PC-3 (cell line): ENCODE measurements at regions not wholly inside any gene's neighbourhood (a gene's known extent, or its start where the extent isn't known, plus 50 kb on each side); places are given as distances from the start of the nearest gene placed in this dataset.

ENCODE experiments used
- ATAC-seq: fragments of 200-7000 bp; cut with Tn5 transposase; 2 replicates; pipeline ENCODE4 v1.9.1; 2020; ENCODE audit warnings: mild to moderate bottlenecking, moderate library complexity
- BruUV-seq: library from RNA; stranded (reverse); fragments of 400-500 nt; replicated peaks from 2 replicates; lab custom pipeline; 2021; lab: Mats Ljungman, UMichigan
- CTCF ChIA-PET: fragments of 300-600 bp; sonication (Branson Sonifier 250); formaldehyde crosslinking; loops from one replicate; lab custom pipeline; 2022; ENCODE audit warnings: antibody characterized with exemption; lab: Charles Lee
- POLR2A ChIA-PET: fragments of 300-600 bp; sonication (Branson Sonifier 250); formaldehyde crosslinking; loops from one replicate; lab custom pipeline; 2022; ENCODE audit warnings: antibody characterized with exemption; ENCODE audit not compliant: unreplicated experiment; lab: Charles Lee
- DNase-seq: peaks from one replicate; pipeline ENCODE4 v3.0.0-alpha.2; 2015
- H2AFZ ChIP-seq: fragments of 300-600 bp; sonication (generic); 2 replicates; pipeline ENCODE4 v1.6.0; 2016; ENCODE audit warnings: antibody characterized with exemption, low read length
- H3F3A ChIP-seq: fragments of 300-600 bp; sonication (generic); one replicate; pipeline ENCODE4 v1.6.0; 2017; ENCODE audit warnings: antibody characterized with exemption, low read length, control low read depth, mild to moderate bottlenecking; ENCODE audit not compliant: unreplicated experiment
- H3K27ac ChIP-seq: fragments of 300-600 bp; sonication (generic); 2 replicates; pipeline ENCODE4 v1.5.1; 2016; ENCODE audit warnings: mild to moderate bottlenecking, low read length
- H3K27me3 ChIP-seq: fragments of 300-600 bp; sonication (generic); 2 replicates; pipeline ENCODE4 v1.6.1; 2016; ENCODE audit warnings: low read length, mixed read lengths
- H3K36me3 ChIP-seq: fragments of 300-600 bp; sonication (generic); 2 replicates; pipeline ENCODE4 v1.6.1; 2016; ENCODE audit warnings: low read depth, mixed run types, low read length, mixed read lengths
- H3K4me1 ChIP-seq: fragments of 300-600 bp; sonication (generic); 2 replicates; pipeline ENCODE4 v1.5.1; 2016; ENCODE audit warnings: low read length; ENCODE audit not compliant: insufficient read depth
- H3K4me2 ChIP-seq: fragments of 300-600 bp; sonication (generic); 2 replicates; pipeline ENCODE4 v1.6.0; 2016; ENCODE audit warnings: low read length
- H3K4me3 ChIP-seq: fragments of 300-600 bp; sonication (generic); 2 replicates; pipeline ENCODE4 v1.5.1; 2016; ENCODE audit warnings: mild to moderate bottlenecking, low read length, mixed read lengths
- H3K79me2 ChIP-seq: fragments of 300-600 bp; sonication (generic); 2 replicates; pipeline ENCODE4 v1.6.1; 2017; ENCODE audit warnings: low read length, mixed read lengths
- H3K9ac ChIP-seq: fragments of 300-600 bp; sonication (generic); 2 replicates; pipeline ENCODE4 v1.6.0; 2016; ENCODE audit warnings: mild to moderate bottlenecking, low read length
- H3K9me2 ChIP-seq: fragments of 300-600 bp; sonication (generic); replicated peaks from 2 replicates; pipeline ENCODE4 v1.6.1; 2016; ENCODE audit warnings: mixed run types, low read length, mixed read lengths
- H3K9me3 ChIP-seq: fragments of 300-600 bp; sonication (generic); 2 replicates; pipeline ENCODE4 v1.6.1; 2016; ENCODE audit warnings: low read length, mixed read lengths
- H4K20me1 ChIP-seq: fragments of 300-600 bp; sonication (generic); 2 replicates; pipeline ENCODE4 v1.6.1; 2016; ENCODE audit warnings: low read length, mixed read lengths
- CTCF ChIP-seq: fragments of 300-600 bp; sonication (generic); conservative IDR thresholded peaks from 2 replicates; pipeline ENCODE4 v1.5.1; 2017; ENCODE audit warnings: antibody characterized with exemption, low read depth, mild to moderate bottlenecking, low read length
- EZH2 ChIP-seq: fragments of 300-600 bp; sonication (generic); IDR thresholded peaks from one replicate; pipeline ENCODE4 v1.6.1; 2017; ENCODE audit warnings: antibody characterized with exemption, mild to moderate bottlenecking, low read length; ENCODE audit not compliant: unreplicated experiment
- EZH2phosphoT487 ChIP-seq: fragments of 300-600 bp; sonication (generic); IDR thresholded peaks from 2 replicates; pipeline ENCODE4 v1.6.1; 2018; ENCODE audit warnings: mild to moderate bottlenecking, antibody characterized with exemption, low read length, borderline replicate concordance
- intact Hi-C: fragments of 100-400 bp; cut with micrococcal nuclease; formaldehyde crosslinking; loops from 2 replicates; pipeline ENCODE4 v1.9.0; 2023

- Histone ChIP-seq H3F3A (no peaks in the 10 kb centered on the region), H2AFZ (no peak overlapping the region), H4K20me1 (no peaks in the 10 kb centered on the region), H3K36me3 (no peaks in the 10 kb centered on the region), H3K79me2 (no peaks in the 10 kb centered on the region), H3K27me3 (no peaks in the 10 kb centered on the region), H3K27ac (no peak overlapping the region), H3K9me3 (no peaks in the 10 kb centered on the region), H3K4me2 (no peak overlapping the region), H3K9ac (no peak overlapping the region), H3K4me1 (no peaks in the 10 kb centered on the region), H3K4me3 (no peak overlapping the region), H3K9me2 (no peaks in the 10 kb centered on the region)
- CTCF ChIA-PET = interaction anchor here (0.5 kb wide), 1 partner anchor 1024 kb away, joined by 13 read pairs; no protein-coding TSS in a partner anchor
- intact Hi-C loops = no loop called here
- DNase-seq (no peak), ATAC-seq (no peak)
- TF ChIP-seq EZH2 (no peak), CTCF (no peak), EZH2phosphoT487 (no peak)
- POLR2A ChIA-PET = no interaction called here
- BruUV-seq = no TSS peak
Measured at GRCh38 chr2:100677611-100678185, 114.9 kb downstream of the PDCL3 start.

GRCh38 chr2:100679211-100679610, 116.4 kb downstream of the PDCL3 start:
- Histone ChIP-seq H3K36me3 (no peaks in the 10 kb centered on the region), H3K4me1 (no peaks in the 10 kb centered on the region), H3K9ac (no peak overlapping the region), H3K27me3 (no peaks in the 10 kb centered on the region), H3K27ac (no peak overlapping the region), H3K9me3 (no peaks in the 10 kb centered on the region), H3K4me3 (no peak overlapping the region), H3K9me2 (no peaks in the 10 kb centered on the region), H3K79me2 (no peaks in the 10 kb centered on the region), H3K4me2 (no peak overlapping the region), H4K20me1 (no peaks in the 10 kb centered on the region), H3F3A (no peaks in the 10 kb centered on the region), H2AFZ (no peak overlapping the region)
- TF ChIP-seq CTCF = no peak
- TF ChIP-seq EZH2 = no peak
- no peak for TF ChIP-seq EZH2phosphoT487
- ChIA-PET POLR2A (no interaction called here), CTCF (no interaction called here)
- intact Hi-C loops = no loop called here
- no TSS peak for BruUV-seq
- no peak for ATAC-seq
- no peak for DNase-seq

GRCh38 chr2:100682536-100682935, 119.7 kb downstream of the PDCL3 start:
- no peak for ATAC-seq
- Histone ChIP-seq H3K27ac (no peak overlapping the region), H3K9me3 (no peaks in the 10 kb centered on the region), H3K79me2 (no peaks in the 10 kb centered on the region), H3K4me3 (no peak overlapping the region), H3K9me2 (no peaks in the 10 kb centered on the region), H2AFZ (peak overlapping the region; percentile 21; the same call in 1 of the 2 replicates), H3K36me3 (no peaks in the 10 kb centered on the region), H3F3A (no peaks in the 10 kb centered on the region), H4K20me1 (no peaks in the 10 kb centered on the region), H3K4me1 (no peaks in the 10 kb centered on the region), H3K27me3 (no peaks in the 10 kb centered on the region), H3K4me2 (no peak overlapping the region), H3K9ac (no peak overlapping the region)
- TF ChIP-seq EZH2phosphoT487 (no peak), EZH2 (no peak), CTCF (no peak)
- intact Hi-C loops = no loop called here
- no TSS peak for BruUV-seq
- ChIA-PET CTCF (no interaction called here), POLR2A (no interaction called here)
- no peak for DNase-seq
